Calu3 (cell line): ENCODE measurements at regions not wholly inside any gene's neighbourhood (a gene's known extent, or its start where the extent isn't known, plus 50 kb on each side); places are given as distances from the start of the nearest gene placed in this dataset.

ENCODE experiments used
- BruUV-seq: library from RNA; stranded (reverse); fragments of 400-500 nt; replicated peaks from 2 replicates; lab custom pipeline; 2021; lab: Mats Ljungman, UMichigan
- CTCF ChIA-PET: fragments of 300-600 bp; sonication (Branson Sonifier 250); formaldehyde crosslinking; loops from one replicate; lab custom pipeline; 2022; ENCODE audit warnings: antibody characterized with exemption; lab: Charles Lee
- DNase-seq: peaks from one replicate; pipeline ENCODE4 v3.0.0; 2022
- H3K27ac Mint-ChIP-seq: one replicate; pipeline ENCODE4 v1.8.0; 2022; ENCODE audit warnings: mixed read lengths; ENCODE audit not compliant: unreplicated experiment
- H3K27me3 Mint-ChIP-seq: one replicate; pipeline ENCODE4 v1.8.0; 2022; ENCODE audit warnings: mixed read lengths; ENCODE audit not compliant: unreplicated experiment
- H3K36me3 Mint-ChIP-seq: one replicate; pipeline ENCODE4 v1.8.0; 2022; ENCODE audit warnings: mild to moderate bottlenecking, moderate library complexity, mixed read lengths; ENCODE audit not compliant: insufficient read depth, unreplicated experiment
- H3K4me1 Mint-ChIP-seq: one replicate; pipeline ENCODE4 v1.8.0; 2022; ENCODE audit warnings: mild to moderate bottlenecking, low read depth, mixed read lengths; ENCODE audit not compliant: unreplicated experiment
- H3K4me3 Mint-ChIP-seq: one replicate; pipeline ENCODE4 v1.8.0; 2022; ENCODE audit warnings: mild to moderate bottlenecking, low read depth, moderate library complexity, mixed read lengths; ENCODE audit not compliant: unreplicated experiment
- H3K9me3 Mint-ChIP-seq: one replicate; pipeline ENCODE4 v1.8.0; 2022; ENCODE audit warnings: low read depth, mixed read lengths; ENCODE audit not compliant: unreplicated experiment
- CTCF ChIP-seq: fragments of 200-600 bp; IDR thresholded peaks from one replicate; pipeline ENCODE4 v1.8.0; 2022; ENCODE audit warnings: antibody characterized with exemption; ENCODE audit not compliant: unreplicated experiment
- intact Hi-C: fragments of 100-400 bp; cut with micrococcal nuclease; formaldehyde crosslinking; loops from one replicate; pipeline ENCODE4 v1.10.0; 2022; ENCODE audit not compliant: unreplicated experiment

- BruUV-seq = no TSS peak
- Mint-ChIP-seq H3K27me3 (no peaks in the 10 kb centered on the region), H3K27ac (no peak overlapping the region), H3K9me3 (peaks cover 22% of the 10 kb centered on the region), H3K36me3 (no peaks in the 10 kb centered on the region), H3K4me1 (no peaks in the 10 kb centered on the region), H3K4me3 (no peak overlapping the region)
- DNase-seq = no peak
- no peak for TF ChIP-seq CTCF
- CTCF ChIA-PET = no interaction called here
- intact Hi-C loops = no loop called here
Measured at GRCh38 chr14:98564541-98564940, 707.5 kb downstream of the BCL11B start.

GRCh38 chr14:98571104-98571503 is 700.9 kb downstream of the BCL11B start:
- DNase-seq = no peak
- BruUV-seq = no TSS peak
- intact Hi-C loops = no loop called here
- H3K27me3 Mint-ChIP-seq = no peaks in the 10 kb centered on the region
- CTCF ChIA-PET = no interaction called here
- no peaks in the 10 kb centered on the region for H3K4me1 Mint-ChIP-seq
- H3K36me3 Mint-ChIP-seq = no peaks in the 10 kb centered on the region
- no peak overlapping the region for H3K4me3 Mint-ChIP-seq
- H3K27ac Mint-ChIP-seq = no peak overlapping the region
- H3K9me3 Mint-ChIP-seq = peaks cover 13% of the 10 kb centered on the region
- no peak for TF ChIP-seq CTCF

GRCh38 chr14:98573082-98573481 is 698.9 kb downstream of the BCL11B start:
- Mint-ChIP-seq H3K9me3 (peaks cover 5% of the 10 kb centered on the region), H3K4me1 (no peaks in the 10 kb centered on the region), H3K4me3 (no peak overlapping the region), H3K27me3 (no peaks in the 10 kb centered on the region), H3K36me3 (no peaks in the 10 kb centered on the region), H3K27ac (no peak overlapping the region)
- intact Hi-C loops = no loop called here
- DNase-seq = no peak
- no TSS peak for BruUV-seq
- TF ChIP-seq CTCF = no peak
- CTCF ChIA-PET = no interaction called here

- no peaks in the 10 kb centered on the region for H3K36me3 Mint-ChIP-seq
- TF ChIP-seq CTCF = no peak
- H3K4me3 Mint-ChIP-seq = no peak overlapping the region
- intact Hi-C loops = no loop called here
- no peaks in the 10 kb centered on the region for H3K4me1 Mint-ChIP-seq
- DNase-seq = no peak
- no peak overlapping the region for H3K27ac Mint-ChIP-seq
- H3K27me3 Mint-ChIP-seq = no peaks in the 10 kb centered on the region
- H3K9me3 Mint-ChIP-seq = peaks cover 8% of the 10 kb centered on the region
- CTCF ChIA-PET = no interaction called here
- BruUV-seq = no TSS peak
Measured at GRCh38 chr14:98576463-98576862, 695.5 kb downstream of the BCL11B start.
